ENCODE measurements at regions not wholly inside any gene's neighbourhood (a gene's known extent, or its start where the extent isn't known, plus 50 kb on each side); places are given as distances from the start of the nearest gene placed in this dataset.
A peak's percentile ranks its signal among the peaks of the same experiment; 100 is the strongest.

DNA sequence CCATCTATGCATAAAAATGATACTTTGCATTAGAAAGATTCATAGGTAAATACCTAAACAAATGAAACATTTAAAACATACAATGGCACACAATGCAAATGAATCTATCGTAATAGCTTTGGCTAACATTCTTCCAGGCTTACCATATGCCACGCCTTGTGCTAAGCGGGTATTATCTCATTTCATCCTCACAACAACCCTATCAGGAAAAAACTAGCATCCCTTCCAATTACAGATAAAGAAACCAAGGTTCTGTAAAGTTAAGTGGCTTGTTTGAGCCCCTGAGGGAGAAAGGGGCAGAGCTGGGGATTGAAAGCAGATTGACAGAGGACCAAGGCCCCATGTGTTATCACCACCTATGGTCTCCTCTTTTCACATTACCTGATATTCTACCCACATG, 145.4 kb upstream of the ETAA1 start (continued):
- TF ChIP-seq, protein P1, sequence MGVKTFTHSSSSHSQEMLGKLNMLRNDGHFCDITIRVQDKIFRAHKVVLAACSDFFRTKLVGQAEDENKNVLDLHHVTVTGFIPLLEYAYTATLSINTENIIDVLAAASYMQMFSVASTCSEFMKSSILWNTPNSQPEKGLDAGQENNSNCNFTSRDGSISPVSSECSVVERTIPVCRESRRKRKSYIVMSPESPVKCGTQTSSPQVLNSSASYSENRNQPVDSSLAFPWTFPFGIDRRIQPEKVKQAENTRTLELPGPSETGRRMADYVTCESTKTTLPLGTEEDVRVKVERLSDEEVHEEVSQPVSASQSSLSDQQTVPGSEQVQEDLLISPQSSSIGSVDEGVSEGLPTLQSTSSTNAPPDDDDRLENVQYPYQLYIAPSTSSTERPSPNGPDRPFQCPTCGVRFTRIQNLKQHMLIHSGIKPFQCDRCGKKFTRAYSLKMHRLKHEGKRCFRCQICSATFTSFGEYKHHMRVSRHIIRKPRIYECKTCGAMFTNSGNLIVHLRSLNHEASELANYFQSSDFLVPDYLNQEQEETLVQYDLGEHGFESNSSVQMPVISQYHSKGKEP (tag by site-specific recombination; IDR thresholded peaks at IDR 0.05), result no peak

DNA sequence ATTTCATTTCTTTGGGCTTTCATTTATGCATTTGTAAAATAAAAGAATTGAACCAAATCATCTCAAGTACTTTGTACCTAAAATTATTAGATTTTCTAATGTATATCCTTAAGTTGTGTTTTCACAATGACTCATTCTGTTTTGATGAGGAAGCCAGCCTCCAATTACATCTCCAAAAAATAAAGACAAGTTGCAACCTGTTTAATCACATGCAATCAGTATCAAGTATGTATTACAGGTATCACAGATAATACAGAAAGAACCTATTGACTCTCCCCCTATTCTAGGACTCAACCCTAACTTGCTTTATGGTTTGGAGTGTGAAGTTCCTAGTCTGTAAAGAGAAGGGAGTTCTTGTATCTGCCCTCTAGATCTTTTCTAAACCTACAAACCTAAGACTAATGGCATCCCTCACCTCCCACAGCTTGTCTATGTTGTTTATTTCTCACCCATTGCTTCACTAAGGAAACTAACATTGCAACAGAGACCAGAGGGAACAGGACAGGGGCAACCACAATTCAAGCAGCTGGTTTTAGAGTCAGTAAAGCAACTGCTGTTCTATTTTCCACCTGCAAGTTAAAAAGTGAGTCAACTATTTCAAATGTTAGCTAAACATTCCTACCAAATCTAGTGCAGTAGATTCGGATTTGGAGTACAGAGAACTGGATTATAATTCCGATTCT, 141.1 kb upstream of the ETAA1 start:
- TF ChIP-seq, protein P2, sequence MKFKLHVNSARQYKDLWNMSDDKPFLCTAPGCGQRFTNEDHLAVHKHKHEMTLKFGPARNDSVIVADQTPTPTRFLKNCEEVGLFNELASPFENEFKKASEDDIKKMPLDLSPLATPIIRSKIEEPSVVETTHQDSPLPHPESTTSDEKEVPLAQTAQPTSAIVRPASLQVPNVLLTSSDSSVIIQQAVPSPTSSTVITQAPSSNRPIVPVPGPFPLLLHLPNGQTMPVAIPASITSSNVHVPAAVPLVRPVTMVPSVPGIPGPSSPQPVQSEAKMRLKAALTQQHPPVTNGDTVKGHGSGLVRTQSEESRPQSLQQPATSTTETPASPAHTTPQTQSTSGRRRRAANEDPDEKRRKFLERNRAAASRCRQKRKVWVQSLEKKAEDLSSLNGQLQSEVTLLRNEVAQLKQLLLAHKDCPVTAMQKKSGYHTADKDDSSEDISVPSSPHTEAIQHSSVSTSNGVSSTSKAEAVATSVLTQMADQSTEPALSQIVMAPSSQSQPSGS (tag by site-specific recombination; IDR thresholded peaks at IDR 0.05; ENCODE audit: low read depth), result no peak
- TF ChIP-seq, protein P3, sequence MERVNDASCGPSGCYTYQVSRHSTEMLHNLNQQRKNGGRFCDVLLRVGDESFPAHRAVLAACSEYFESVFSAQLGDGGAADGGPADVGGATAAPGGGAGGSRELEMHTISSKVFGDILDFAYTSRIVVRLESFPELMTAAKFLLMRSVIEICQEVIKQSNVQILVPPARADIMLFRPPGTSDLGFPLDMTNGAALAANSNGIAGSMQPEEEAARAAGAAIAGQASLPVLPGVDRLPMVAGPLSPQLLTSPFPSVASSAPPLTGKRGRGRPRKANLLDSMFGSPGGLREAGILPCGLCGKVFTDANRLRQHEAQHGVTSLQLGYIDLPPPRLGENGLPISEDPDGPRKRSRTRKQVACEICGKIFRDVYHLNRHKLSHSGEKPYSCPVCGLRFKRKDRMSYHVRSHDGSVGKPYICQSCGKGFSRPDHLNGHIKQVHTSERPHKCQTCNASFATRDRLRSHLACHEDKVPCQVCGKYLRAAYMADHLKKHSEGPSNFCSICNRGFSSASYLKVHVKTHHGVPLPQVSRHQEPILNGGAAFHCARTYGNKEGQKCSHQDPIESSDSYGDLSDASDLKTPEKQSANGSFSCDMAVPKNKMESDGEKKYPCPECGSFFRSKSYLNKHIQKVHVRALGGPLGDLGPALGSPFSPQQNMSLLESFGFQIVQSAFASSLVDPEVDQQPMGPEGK (tag by site-specific recombination; IDR thresholded peaks at IDR 0.05), result no peak
- TF ChIP-seq ZNF707 (tag by site-specific recombination; IDR thresholded peaks at IDR 0.05) (no peak), KLF16 (tag by site-specific recombination; IDR thresholded peaks at IDR 0.05) (0 out of 2 replicates have a peak, but pooled peaks have one; percentile 12), ZEB2 (tag by site-specific recombination; IDR thresholded peaks at IDR 0.05) (no peak), ZNF366 (tag by site-specific recombination; conservative IDR thresholded peaks at IDR 0.05) (0 out of 2 replicates have a peak, but pooled peaks have one; percentile 33), ZBTB20 (tag by site-specific recombination; IDR thresholded peaks at IDR 0.05) (no peak)
- TF ChIP-seq, protein P4, sequence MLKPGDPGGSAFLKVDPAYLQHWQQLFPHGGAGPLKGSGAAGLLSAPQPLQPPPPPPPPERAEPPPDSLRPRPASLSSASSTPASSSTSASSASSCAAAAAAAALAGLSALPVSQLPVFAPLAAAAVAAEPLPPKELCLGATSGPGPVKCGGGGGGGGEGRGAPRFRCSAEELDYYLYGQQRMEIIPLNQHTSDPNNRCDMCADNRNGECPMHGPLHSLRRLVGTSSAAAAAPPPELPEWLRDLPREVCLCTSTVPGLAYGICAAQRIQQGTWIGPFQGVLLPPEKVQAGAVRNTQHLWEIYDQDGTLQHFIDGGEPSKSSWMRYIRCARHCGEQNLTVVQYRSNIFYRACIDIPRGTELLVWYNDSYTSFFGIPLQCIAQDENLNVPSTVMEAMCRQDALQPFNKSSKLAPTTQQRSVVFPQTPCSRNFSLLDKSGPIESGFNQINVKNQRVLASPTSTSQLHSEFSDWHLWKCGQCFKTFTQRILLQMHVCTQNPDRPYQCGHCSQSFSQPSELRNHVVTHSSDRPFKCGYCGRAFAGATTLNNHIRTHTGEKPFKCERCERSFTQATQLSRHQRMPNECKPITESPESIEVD (tag by site-specific recombination; IDR thresholded peaks at IDR 0.05), result no peak
- TF ChIP-seq, protein P5, sequence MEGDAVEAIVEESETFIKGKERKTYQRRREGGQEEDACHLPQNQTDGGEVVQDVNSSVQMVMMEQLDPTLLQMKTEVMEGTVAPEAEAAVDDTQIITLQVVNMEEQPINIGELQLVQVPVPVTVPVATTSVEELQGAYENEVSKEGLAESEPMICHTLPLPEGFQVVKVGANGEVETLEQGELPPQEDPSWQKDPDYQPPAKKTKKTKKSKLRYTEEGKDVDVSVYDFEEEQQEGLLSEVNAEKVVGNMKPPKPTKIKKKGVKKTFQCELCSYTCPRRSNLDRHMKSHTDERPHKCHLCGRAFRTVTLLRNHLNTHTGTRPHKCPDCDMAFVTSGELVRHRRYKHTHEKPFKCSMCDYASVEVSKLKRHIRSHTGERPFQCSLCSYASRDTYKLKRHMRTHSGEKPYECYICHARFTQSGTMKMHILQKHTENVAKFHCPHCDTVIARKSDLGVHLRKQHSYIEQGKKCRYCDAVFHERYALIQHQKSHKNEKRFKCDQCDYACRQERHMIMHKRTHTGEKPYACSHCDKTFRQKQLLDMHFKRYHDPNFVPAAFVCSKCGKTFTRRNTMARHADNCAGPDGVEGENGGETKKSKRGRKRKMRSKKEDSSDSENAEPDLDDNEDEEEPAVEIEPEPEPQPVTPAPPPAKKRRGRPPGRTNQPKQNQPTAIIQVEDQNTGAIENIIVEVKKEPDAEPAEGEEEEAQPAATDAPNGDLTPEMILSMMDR (tag by site-specific recombination; IDR thresholded peaks at IDR 0.05), result no peak
- no peak overlapping the region for H3K27ac ChIP-seq (ENCODE audit: extremely low read depth, low read depth, low read length)
- CTCF ChIA-PET, result interaction anchor here (0.6 to 0.8 kb wide), 2 partner anchors 57 to 775 kb away, joined by 3 to 4 read pairs; no protein-coding TSS in a partner anchor
- H3K9me3 ChIP-seq (ENCODE audit: control insufficient read depth, insufficient read depth, low read depth, low read length), result no peaks in the 10 kb centered on the region
- POLR2A ChIA-PET, result no interaction called here
- H3K4me1 ChIP-seq (ENCODE audit: control insufficient read depth, insufficient read depth, low read length), result no peaks in the 10 kb centered on the region
- H3K36me3 ChIP-seq (ENCODE audit: control insufficient read depth in 2 of 2, insufficient read depth in 1 of 2, low read length in 2 of 2), result no peaks in the 10 kb centered on the region
- H3K4me3 ChIP-seq (ENCODE audit: low read depth, low read length), result no peak overlapping the region

DNA sequence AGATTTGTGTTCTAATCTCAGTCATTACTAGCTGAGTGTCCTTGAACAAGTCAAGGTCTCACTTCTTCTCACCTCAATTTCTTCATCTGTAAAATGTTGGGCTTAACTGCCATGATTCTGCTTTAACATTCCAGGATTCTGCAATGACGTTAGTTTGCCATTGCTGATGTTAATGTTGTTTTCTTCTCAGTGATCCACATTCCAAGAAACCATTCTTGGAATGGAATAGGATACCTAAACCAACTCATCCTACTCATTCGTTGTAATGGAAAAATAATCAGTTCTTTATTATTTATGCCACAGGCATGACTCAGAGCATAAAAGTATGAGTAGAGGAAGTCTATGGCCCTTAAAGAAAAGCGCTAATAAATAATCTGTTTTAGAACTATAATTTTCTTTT, 140.2 kb upstream of the ETAA1 start:
- no peaks in the 10 kb centered on the region for H3K4me1 ChIP-seq (ENCODE audit: control insufficient read depth, insufficient read depth, low read length)
- CTCF ChIA-PET, result interaction anchor here (0.8 kb wide), 1 partner anchor 57 kb away, joined by 4 read pairs; no protein-coding TSS in a partner anchor
- POLR2A ChIA-PET, result no interaction called here
- no peaks in the 10 kb centered on the region for H3K9me3 ChIP-seq (ENCODE audit: control insufficient read depth, insufficient read depth, low read depth, low read length)
- H3K4me3 ChIP-seq (ENCODE audit: low read depth, low read length), result no peak overlapping the region
- H3K27ac ChIP-seq (ENCODE audit: extremely low read depth, low read depth, low read length), result no peak overlapping the region
- H3K36me3 ChIP-seq (ENCODE audit: control insufficient read depth in 2 of 2, insufficient read depth in 1 of 2, low read length in 2 of 2), result no peaks in the 10 kb centered on the region
- TF ChIP-seq ZNF341 (tag by site-specific recombination; IDR thresholded peaks at IDR 0.05; ENCODE audit: low read depth) (no peak), ZNF664 (tag by site-specific recombination; IDR thresholded peaks at IDR 0.05) (no peak), ZBTB17 (tag by site-specific recombination; IDR thresholded peaks at IDR 0.05) (no peak), ZNF391 (tag by site-specific recombination; IDR thresholded peaks at IDR 0.05; ENCODE audit: borderline replicate concordance, low read depth) (no peak), ZNF140 (tag by site-specific recombination; IDR thresholded peaks at IDR 0.05) (no peak), ZNF558 (tag by site-specific recombination; IDR thresholded peaks at IDR 0.05) (no peak), ZBTB21 (tag by site-specific recombination; IDR thresholded peaks at IDR 0.05) (no peak), ZEB2 (tag by site-specific recombination; IDR thresholded peaks at IDR 0.05) (no peak)
- TF ChIP-seq, protein P6, sequence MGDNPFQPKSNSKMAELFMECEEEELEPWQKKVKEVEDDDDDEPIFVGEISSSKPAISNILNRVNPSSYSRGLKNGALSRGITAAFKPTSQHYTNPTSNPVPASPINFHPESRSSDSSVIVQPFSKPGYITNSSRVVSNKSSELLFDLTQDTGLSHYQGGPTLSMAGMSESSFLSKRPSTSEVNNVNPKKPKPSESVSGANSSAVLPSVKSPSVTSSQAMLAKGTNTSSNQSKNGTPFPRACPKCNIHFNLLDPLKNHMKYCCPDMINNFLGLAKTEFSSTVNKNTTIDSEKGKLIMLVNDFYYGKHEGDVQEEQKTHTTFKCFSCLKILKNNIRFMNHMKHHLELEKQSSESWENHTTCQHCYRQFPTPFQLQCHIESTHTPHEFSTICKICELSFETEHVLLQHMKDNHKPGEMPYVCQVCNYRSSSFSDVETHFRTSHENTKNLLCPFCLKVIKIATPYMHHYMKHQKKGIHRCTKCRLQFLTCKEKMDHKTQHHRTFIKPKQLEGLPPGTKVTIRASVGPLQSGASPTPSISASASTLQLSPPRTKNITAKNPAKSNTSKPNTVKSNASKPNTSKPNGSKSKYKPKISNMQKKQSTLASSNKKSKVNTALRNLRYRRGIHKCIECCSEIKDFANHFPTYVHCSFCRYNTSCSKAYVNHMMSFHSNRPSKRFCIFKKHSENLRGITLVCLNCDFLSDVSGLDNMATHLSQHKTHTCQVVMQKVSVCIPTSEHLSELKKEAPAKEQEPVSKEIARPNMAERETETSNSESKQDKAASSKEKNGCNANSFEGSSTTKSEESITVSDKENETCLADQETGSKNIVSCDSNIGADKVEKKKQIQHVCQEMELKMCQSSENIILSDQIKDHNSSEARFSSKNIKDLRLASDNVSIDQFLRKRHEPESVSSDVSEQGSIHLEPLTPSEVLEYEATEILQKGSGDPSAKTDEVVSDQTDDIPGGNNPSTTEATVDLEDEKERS (tag by site-specific recombination; IDR thresholded peaks at IDR 0.05), result no peak
